ENCODE measurements at regions not wholly inside any gene's neighbourhood (a gene's known extent, or its start where the extent isn't known, plus 50 kb on each side); places are given as distances from the start of the nearest gene placed in this dataset.

GRCh38 chr6:8872589-8872988, 437.2 kb upstream of the SLC35B3 start:
- no peak for TF ChIP-seq POLR2A (IDR thresholded peaks at IDR 0.05; ENCODE audit: low read depth, low read length)
- TF ChIP-seq CTCF (conservative IDR thresholded peaks at IDR 0.05; ENCODE audit: low read depth, low read length): no peak
- TF ChIP-seq SMC3 (IDR thresholded peaks at IDR 0.05; ENCODE audit: low read depth, low read length): no peak
- no peak for TF ChIP-seq MAFK (IDR thresholded peaks at IDR 0.05; ENCODE audit: low read depth, low read length)
- TF ChIP-seq MAZ (IDR thresholded peaks at IDR 0.05; ENCODE audit: borderline replicate concordance, low read depth, low read length): no peak
- no peak for TF ChIP-seq ELK1 (IDR thresholded peaks at IDR 0.05; ENCODE audit: borderline replicate concordance, low read depth, low read length)
- TF ChIP-seq FOS (IDR thresholded peaks at IDR 0.05; ENCODE audit: low read depth, low read length): no peak
- TF ChIP-seq CEBPB (IDR thresholded peaks at IDR 0.05; ENCODE audit: low read depth, low read length): no peak
- no peak for TF ChIP-seq CHD1 (IDR thresholded peaks at IDR 0.05; ENCODE audit: low read depth, low read length)
- TF ChIP-seq BHLHE40 (IDR thresholded peaks at IDR 0.05; ENCODE audit: low read depth, low read length): no peak
